ENCODE measurements at regions not wholly inside any gene's neighbourhood (a gene's known extent, or its start where the extent isn't known, plus 50 kb on each side); places are given as distances from the start of the nearest gene placed in this dataset.

- Histone ChIP-seq H3K23ac (ENCODE audit: low read length) (no peak overlapping the region), H3K4me3 (ENCODE audit: low read depth, low read length) (no peak overlapping the region), H2BK120ac (ENCODE audit: insufficient read depth, low read length, poor library complexity) (no peak overlapping the region), H3K79me1 (ENCODE audit: low read length) (peaks cover 2% of the 10 kb centered on the region), H3K18ac (ENCODE audit: low read length) (no peak overlapping the region), H3K4ac (ENCODE audit: low read depth, low read length) (no peak overlapping the region), H2BK12ac (ENCODE audit: low read length) (no peak overlapping the region), H2BK5ac (ENCODE audit: low read depth, low read length, poor library complexity) (no peak overlapping the region), H4K91ac (ENCODE audit: low read depth, low read length) (no peak overlapping the region), H3K14ac (ENCODE audit: low read length) (no peak overlapping the region), H3K4me1 (ENCODE audit: control insufficient read depth in 1 of 2, insufficient read depth in 2 of 2, low read length in 2 of 2) (no peaks in the 10 kb centered on the region), H3K4me2 (ENCODE audit: low read length) (no peak overlapping the region), H3K79me2 (ENCODE audit: control insufficient read depth, insufficient read depth, low read length, poor library complexity) (no peaks in the 10 kb centered on the region), H3K27ac (ENCODE audit: low read depth, low read length) (no peak overlapping the region), H4K8ac (ENCODE audit: low read depth, low read length) (no peak overlapping the region), H3K9me3 (ENCODE audit: insufficient read depth, low read depth, low read length) (no peaks in the 10 kb centered on the region), H4K12ac (ENCODE audit: low read depth, low read length) (no peak overlapping the region), H3K9ac (ENCODE audit: low read length) (no peak overlapping the region), H3K36me3 (ENCODE audit: control insufficient read depth in 1 of 2, insufficient read depth in 2 of 2, low read length in 2 of 2) (no peaks in the 10 kb centered on the region), H2AK5ac (ENCODE audit: low read length) (no peak overlapping the region), H3K27me3 (ENCODE audit: insufficient read depth, low read length) (no peaks in the 10 kb centered on the region), H2AFZ (ENCODE audit: insufficient read depth, low read length, poor library complexity) (no peak overlapping the region)
- DNase-seq: no peak
- no CpG with 5 or more reads among the region's 5 CpGs for WGBS (ENCODE audit: extremely low coverage, insufficient coverage, insufficient read length)
These were observed 242.1 kb downstream of the LTN1 start for GRCh38 chr21:28750565-28750964.

GRCh38 chr21:28749536-28749935 is 243.1 kb downstream of the LTN1 start:
- no peak overlapping the region for H4K8ac ChIP-seq (ENCODE audit: low read depth, low read length)
- H3K23ac ChIP-seq (ENCODE audit: low read length): no peak overlapping the region
- H3K9ac ChIP-seq (ENCODE audit: low read length): no peak overlapping the region
- no peak overlapping the region for H2AK5ac ChIP-seq (ENCODE audit: low read length)
- no peak overlapping the region for H3K4ac ChIP-seq (ENCODE audit: low read depth, low read length)
- H3K36me3 ChIP-seq (ENCODE audit: control insufficient read depth in 1 of 2, insufficient read depth in 2 of 2, low read length in 2 of 2): no peaks in the 10 kb centered on the region
- peaks cover 2% of the 10 kb centered on the region for H3K79me1 ChIP-seq (ENCODE audit: low read length)
- H3K18ac ChIP-seq (ENCODE audit: low read length): no peak overlapping the region
- H3K79me2 ChIP-seq (ENCODE audit: control insufficient read depth, insufficient read depth, low read length, poor library complexity): no peaks in the 10 kb centered on the region
- no peak overlapping the region for H2AFZ ChIP-seq (ENCODE audit: insufficient read depth, low read length, poor library complexity)
- no peak overlapping the region for H4K91ac ChIP-seq (ENCODE audit: low read depth, low read length)
- no peak for DNase-seq
- H3K27ac ChIP-seq (ENCODE audit: low read depth, low read length): no peak overlapping the region
- WGBS (ENCODE audit: extremely low coverage, insufficient coverage, insufficient read length): no CpG with 5 or more reads among the region's 3 CpGs
- H2BK5ac ChIP-seq (ENCODE audit: low read depth, low read length, poor library complexity): no peak overlapping the region
- no peak overlapping the region for H3K14ac ChIP-seq (ENCODE audit: low read length)
- H3K27me3 ChIP-seq (ENCODE audit: insufficient read depth, low read length): no peaks in the 10 kb centered on the region
- no peak overlapping the region for H2BK120ac ChIP-seq (ENCODE audit: insufficient read depth, low read length, poor library complexity)
- no peaks in the 10 kb centered on the region for H3K9me3 ChIP-seq (ENCODE audit: insufficient read depth, low read depth, low read length)
- no peak overlapping the region for H3K4me3 ChIP-seq (ENCODE audit: low read depth, low read length)
- no peaks in the 10 kb centered on the region for H3K4me1 ChIP-seq (ENCODE audit: control insufficient read depth in 1 of 2, insufficient read depth in 2 of 2, low read length in 2 of 2)
- H3K4me2 ChIP-seq (ENCODE audit: low read length): no peak overlapping the region
- no peak overlapping the region for H4K12ac ChIP-seq (ENCODE audit: low read depth, low read length)
- H2BK12ac ChIP-seq (ENCODE audit: low read length): no peak overlapping the region

- H4K91ac ChIP-seq (ENCODE audit: low read depth, low read length): no peak overlapping the region
- no peak overlapping the region for H3K27ac ChIP-seq (ENCODE audit: low read depth, low read length)
- no peak overlapping the region for H2BK12ac ChIP-seq (ENCODE audit: low read length)
- no peaks in the 10 kb centered on the region for H3K27me3 ChIP-seq (ENCODE audit: insufficient read depth, low read length)
- no peak overlapping the region for H2BK5ac ChIP-seq (ENCODE audit: low read depth, low read length, poor library complexity)
- no peaks in the 10 kb centered on the region for H3K79me2 ChIP-seq (ENCODE audit: control insufficient read depth, insufficient read depth, low read length, poor library complexity)
- no peak overlapping the region for H2AK5ac ChIP-seq (ENCODE audit: low read length)
- no peaks in the 10 kb centered on the region for H3K9me3 ChIP-seq (ENCODE audit: insufficient read depth, low read depth, low read length)
- WGBS (ENCODE audit: extremely low coverage, insufficient coverage, insufficient read length): no CpG with 5 or more reads among the region's 1 CpG
- H2AFZ ChIP-seq (ENCODE audit: insufficient read depth, low read length, poor library complexity): no peak overlapping the region
- H3K4me1 ChIP-seq (ENCODE audit: control insufficient read depth in 1 of 2, insufficient read depth in 2 of 2, low read length in 2 of 2): no peaks in the 10 kb centered on the region
- no peak for DNase-seq
- H3K4me3 ChIP-seq (ENCODE audit: low read depth, low read length): no peak overlapping the region
- H3K4me2 ChIP-seq (ENCODE audit: low read length): no peak overlapping the region
- H3K4ac ChIP-seq (ENCODE audit: low read depth, low read length): no peak overlapping the region
- no peak overlapping the region for H3K23ac ChIP-seq (ENCODE audit: low read length)
- no peak overlapping the region for H3K14ac ChIP-seq (ENCODE audit: low read length)
- H3K36me3 ChIP-seq (ENCODE audit: control insufficient read depth in 1 of 2, insufficient read depth in 2 of 2, low read length in 2 of 2): no peaks in the 10 kb centered on the region
- H3K79me1 ChIP-seq (ENCODE audit: low read length): peaks cover 2% of the 10 kb centered on the region
- no peak overlapping the region for H3K18ac ChIP-seq (ENCODE audit: low read length)
- no peak overlapping the region for H4K12ac ChIP-seq (ENCODE audit: low read depth, low read length)
- H4K8ac ChIP-seq (ENCODE audit: low read depth, low read length): no peak overlapping the region
- no peak overlapping the region for H3K9ac ChIP-seq (ENCODE audit: low read length)
- H2BK120ac ChIP-seq (ENCODE audit: insufficient read depth, low read length, poor library complexity): no peak overlapping the region
These were observed 245.2 kb downstream of the LTN1 start for GRCh38 chr21:28747464-28747863.

- Histone ChIP-seq H3K79me2 (ENCODE audit: control insufficient read depth, insufficient read depth, low read length, poor library complexity) (no peaks in the 10 kb centered on the region), H2AFZ (ENCODE audit: insufficient read depth, low read length, poor library complexity) (no peak overlapping the region), H4K8ac (ENCODE audit: low read depth, low read length) (no peak overlapping the region), H2AK5ac (ENCODE audit: low read length) (no peak overlapping the region), H3K4me2 (ENCODE audit: low read length) (no peak overlapping the region), H3K9ac (ENCODE audit: low read length) (no peak overlapping the region), H3K18ac (ENCODE audit: low read length) (no peak overlapping the region), H2BK5ac (ENCODE audit: low read depth, low read length, poor library complexity) (no peak overlapping the region), H3K4me3 (ENCODE audit: low read depth, low read length) (no peak overlapping the region), H3K27ac (ENCODE audit: low read depth, low read length) (no peak overlapping the region), H3K9me3 (ENCODE audit: insufficient read depth, low read depth, low read length) (no peaks in the 10 kb centered on the region), H3K14ac (ENCODE audit: low read length) (no peak overlapping the region), H3K79me1 (ENCODE audit: low read length) (peaks cover 2% of the 10 kb centered on the region), H3K36me3 (ENCODE audit: control insufficient read depth in 1 of 2, insufficient read depth in 2 of 2, low read length in 2 of 2) (no peaks in the 10 kb centered on the region), H3K4ac (ENCODE audit: low read depth, low read length) (no peak overlapping the region), H2BK120ac (ENCODE audit: insufficient read depth, low read length, poor library complexity) (no peak overlapping the region), H4K12ac (ENCODE audit: low read depth, low read length) (no peak overlapping the region), H3K23ac (ENCODE audit: low read length) (no peak overlapping the region), H3K27me3 (ENCODE audit: insufficient read depth, low read length) (no peaks in the 10 kb centered on the region), H2BK12ac (ENCODE audit: low read length) (no peak overlapping the region), H4K91ac (ENCODE audit: low read depth, low read length) (no peak overlapping the region), H3K4me1 (ENCODE audit: control insufficient read depth in 1 of 2, insufficient read depth in 2 of 2, low read length in 2 of 2) (no peaks in the 10 kb centered on the region)
- DNase-seq: peak; percentile 67 to 89
- WGBS (ENCODE audit: extremely low coverage, insufficient coverage, insufficient read length): no CpG with 5 or more reads among the region's 4 CpGs
These were observed 246.5 kb downstream of the LTN1 start for GRCh38 chr21:28746166-28746565.
